HCT116 (cell line): ENCODE measurements at regions not wholly inside any gene's neighbourhood (a gene's known extent, or its start where the extent isn't known, plus 50 kb on each side); places are given as distances from the start of the nearest gene placed in this dataset.

Experiments used
- ATAC-seq: fragments of 200-7000 bp; cut with Tn5 transposase; 2 replicates; pipeline ENCODE4 v1.9.1; 2020; ENCODE audit warnings: mild to moderate bottlenecking, moderate library complexity
- BruUV-seq: library from RNA; stranded (reverse); fragments of 400-500 nt; replicated peaks from 2 replicates; lab custom pipeline; 2021; lab: Mats Ljungman, UMichigan
- CTCF ChIA-PET: fragments of 300-600 bp; sonication (Branson Sonifier 250); formaldehyde crosslinking; loops from one replicate; lab custom pipeline; 2021; ENCODE audit warnings: antibody characterized with exemption; lab: Charles Lee
- POLR2A ChIA-PET: fragments of 300-600, 350-600 bp; sonication (Branson Sonifier 250); formaldehyde crosslinking; loops from one replicate; lab custom pipeline; 2021; ENCODE audit warnings: antibody characterized with exemption; lab: Charles Lee
- RAD21 ChIA-PET, 2 experiments: fragments of 300-600 bp; sonication (Branson Sonifier 250); formaldehyde crosslinking; loops; one replicate each; lab custom pipeline; 2023; ENCODE audit warnings: low total read pairs in 2 of 2; ENCODE audit not compliant: uncharacterized antibody in 2 of 2, unreplicated experiment in 2 of 2, low non-redundant PET in 1 of 2; lab: Charles Lee
- DNase-seq: peaks from one replicate; pipeline ENCODE4 v3.0.0-alpha.2; 2010; ENCODE audit warnings: low read depth, low spot score
- H2AFZ ChIP-seq: fragments of 200-600 bp; shearing (Covaris generic), sonication (generic); 2 replicates; pipeline ENCODE4 v1.6.1; 2017; ENCODE audit warnings: low read depth, mixed run types, mixed read lengths, antibody characterized with exemption, low read length; ENCODE audit not compliant: poor library complexity, severe bottlenecking
- H3K27ac ChIP-seq: 2 replicates; pipeline ENCODE4 v1.5.1; 2012; ENCODE audit warnings: low read depth, low read length
- H3K27me3 ChIP-seq: fragments of 200-600 bp; sonication (generic); 2 replicates; pipeline ENCODE4 v1.6.1; 2016; ENCODE audit warnings: mixed run types, low read length, mixed read lengths; ENCODE audit not compliant: insufficient read depth
- H3K36me3 ChIP-seq, 2 experiments: fragments of 200-500 bp in 1 of 2; fragments of 200-600 bp in 1 of 2; sonication (Bioruptor generic) in 1 of 2; sonication (generic) in 1 of 2; 2 replicates each; pipeline versions ENCODE4 v1.5.1 to v1.6.1; 2014 to 2016; ENCODE audit warnings: low read length in 2 of 2, inconsistent platforms in 1 of 2, mixed read lengths in 1 of 2, mixed run types in 1 of 2; ENCODE audit not compliant: insufficient read depth in 2 of 2, control insufficient read depth in 1 of 2
- H3K4me1 ChIP-seq, 2 experiments: fragments of 200-600 bp in 1 of 2; sonication (generic) in 1 of 2; 2 replicates each; pipeline versions ENCODE4 v1.5.1 to v1.6.1; 2012 to 2017; ENCODE audit warnings: low read length in 2 of 2, inconsistent platforms in 1 of 2, mild to moderate bottlenecking in 1 of 2, mixed read lengths in 1 of 2, mixed run types in 1 of 2, moderate library complexity in 1 of 2; ENCODE audit not compliant: insufficient read depth in 2 of 2, control insufficient read depth in 1 of 2
- H3K4me2 ChIP-seq: fragments of 200-600 bp; sonication (generic); 2 replicates; pipeline ENCODE4 v1.6.1; 2017; ENCODE audit warnings: mixed run types, low read length, mixed read lengths
- H3K4me3 ChIP-seq, 2 experiments: fragments of 200-600 bp in 1 of 2; sonication (generic) in 1 of 2; replicated peaks in 1 of 2; 2 replicates each; pipeline ENCODE4 v1.5.1; 2011 to 2016; ENCODE audit warnings: low read length in 2 of 2, control low read depth in 1 of 2, low read depth in 1 of 2, mild to moderate bottlenecking in 1 of 2, mixed read lengths in 1 of 2, mixed run types in 1 of 2
- H3K79me2 ChIP-seq: fragments of 200-600 bp; sonication (generic); 2 replicates; pipeline ENCODE4 v1.6.1; 2017; ENCODE audit warnings: mild to moderate bottlenecking, mixed run types, low read length, moderate library complexity, mixed read lengths; ENCODE audit not compliant: insufficient read depth
- H3K9ac ChIP-seq: fragments of 200-600 bp; sonication (generic); 2 replicates; pipeline ENCODE4 v1.6.1; 2016; ENCODE audit warnings: low read length, mixed read lengths
- H3K9me2 ChIP-seq: fragments of 200-600 bp; sonication (generic), shearing (Covaris generic); 2 replicates; pipeline ENCODE4 v1.6.1; 2017; ENCODE audit warnings: mixed run types, mild to moderate bottlenecking, moderate library complexity; ENCODE audit not compliant: insufficient read depth
- H3K9me3 ChIP-seq, 2 experiments: fragments of 200-500 bp in 1 of 2; fragments of 200-600 bp in 1 of 2; sonication (Bioruptor generic) in 1 of 2; sonication (generic) in 1 of 2; 2 replicates each; pipeline ENCODE4 v1.6.1; 2014 to 2017; ENCODE audit warnings: low read length in 2 of 2, mixed read lengths in 2 of 2, inconsistent platforms in 1 of 2, low read depth in 1 of 2, mild to moderate bottlenecking in 1 of 2, mixed run types in 1 of 2, moderate library complexity in 1 of 2; ENCODE audit not compliant: control insufficient read depth in 1 of 2, insufficient read depth in 1 of 2
- H4K20me1 ChIP-seq: fragments of 200-600 bp; sonication (generic), shearing (Covaris generic); 2 replicates; pipeline ENCODE4 v1.6.1; 2017; ENCODE audit warnings: mixed run types, mild to moderate bottlenecking, moderate library complexity; ENCODE audit not compliant: insufficient read depth
- CEBPB ChIP-seq: IDR thresholded peaks from 2 replicates; pipeline ENCODE4 v1.6.1; 2012; ENCODE audit warnings: low read depth
- EZH2 ChIP-seq: fragments of 200-600 bp; sonication (generic); IDR thresholded peaks from 2 replicates; pipeline ENCODE4 v1.6.1; 2017; ENCODE audit warnings: antibody characterized with exemption, mixed run types
- POLR2A ChIP-seq: IDR thresholded peaks from 2 replicates; pipeline ENCODE4 v1.7.0; 2011; ENCODE audit warnings: borderline replicate concordance; ENCODE audit not compliant: insufficient read depth, insufficient read length; ENCODE audit errors: extremely low read depth
- POLR2AphosphoS5 ChIP-seq: IDR thresholded peaks from 2 replicates; pipeline ENCODE4 v1.6.1; 2011; ENCODE audit warnings: mild to moderate bottlenecking, low read depth, low read length, moderate library complexity
- RAD21 ChIP-seq: IDR thresholded peaks from 2 replicates; pipeline ENCODE4 v1.6.1; 2012; ENCODE audit warnings: low read depth, mild to moderate bottlenecking
- SP1 ChIP-seq: IDR thresholded peaks from 2 replicates; pipeline ENCODE4 v1.6.1; 2012; ENCODE audit warnings: low read depth
- intact Hi-C: fragments of 100-400 bp; cut with micrococcal nuclease; formaldehyde crosslinking; loops from 2 replicates; pipeline ENCODE4 v1.10.0; 2022

GRCh38 chr11:92130421-92130831 is 94.2 kb upstream of the FAT3 start:
- H2AFZ ChIP-seq: no peak overlapping the region
- no peak for ATAC-seq
- no peak overlapping the region for H3K4me2 ChIP-seq
- intact Hi-C loops: no loop called here
- BruUV-seq: no TSS peak
- RAD21 ChIA-PET: no interaction called here
- H3K4me1 ChIP-seq: no peaks in the 10 kb centered on the region
- no peak overlapping the region for H3K4me3 ChIP-seq
- H3K27ac ChIP-seq: no peak overlapping the region
- POLR2A ChIA-PET: no interaction called here
- DNase-seq: no peak
- no peak for TF ChIP-seq RAD21
- TF ChIP-seq, all 23 proteins: peak for 0
- H3K27me3 ChIP-seq: no peaks in the 10 kb centered on the region
- no peaks in the 10 kb centered on the region for H3K79me2 ChIP-seq
- H3K9me3 ChIP-seq: peaks cover 14 to 46% of the 10 kb centered on the region in 2 experiments; a peak in 2 of 4 replicates
- H3K9me2 ChIP-seq: no peaks in the 10 kb centered on the region
- H3K36me3 ChIP-seq: no peaks in the 10 kb centered on the region
- H3K9ac ChIP-seq: no peak overlapping the region
- H4K20me1 ChIP-seq: no peaks in the 10 kb centered on the region
- CTCF ChIA-PET: no interaction called here

DNA sequence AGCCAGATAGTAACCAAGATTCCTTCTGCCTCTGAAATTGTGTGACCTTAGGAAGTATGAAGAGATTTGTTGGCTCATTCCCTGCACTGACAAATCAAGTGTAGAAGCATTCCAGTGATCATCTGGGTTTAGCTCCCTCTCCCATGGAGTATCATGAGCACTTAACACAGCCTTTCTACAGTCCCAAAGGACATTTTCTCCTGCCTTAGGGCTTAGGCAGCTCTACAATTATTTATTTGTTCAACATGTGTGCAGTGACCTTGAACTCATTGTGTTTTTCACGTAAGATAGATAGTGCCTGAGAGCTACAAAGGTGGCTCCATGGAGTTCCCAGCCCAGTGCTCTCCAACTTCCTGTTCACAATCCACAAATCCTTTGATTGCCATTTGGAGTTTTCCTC is 94.8 kb upstream of the FAT3 start:
- Histone ChIP-seq H3K9me3 (peaks cover 14 to 51% of the 10 kb centered on the region in 2 experiments; a peak in 2 of 4 replicates), H3K27me3 (no peaks in the 10 kb centered on the region), H3K4me2 (no peak overlapping the region), H3K9ac (no peak overlapping the region), H3K4me3 (no peak overlapping the region), H3K36me3 (no peaks in the 10 kb centered on the region), H4K20me1 (no peaks in the 10 kb centered on the region), H3K4me1 (no peaks in the 10 kb centered on the region), H3K79me2 (no peaks in the 10 kb centered on the region), H3K9me2 (no peaks in the 10 kb centered on the region), H2AFZ (no peak overlapping the region), H3K27ac (no peak overlapping the region)
- DNase-seq (no peak), ATAC-seq (no peak)
- RAD21 ChIA-PET: no interaction called here
- TF ChIP-seq SP1 (no peak), POLR2A (no peak)
- BruUV-seq: no TSS peak
- intact Hi-C loops: no loop called here
- POLR2A ChIA-PET: no interaction called here
- CTCF ChIA-PET: no interaction called here

DNA sequence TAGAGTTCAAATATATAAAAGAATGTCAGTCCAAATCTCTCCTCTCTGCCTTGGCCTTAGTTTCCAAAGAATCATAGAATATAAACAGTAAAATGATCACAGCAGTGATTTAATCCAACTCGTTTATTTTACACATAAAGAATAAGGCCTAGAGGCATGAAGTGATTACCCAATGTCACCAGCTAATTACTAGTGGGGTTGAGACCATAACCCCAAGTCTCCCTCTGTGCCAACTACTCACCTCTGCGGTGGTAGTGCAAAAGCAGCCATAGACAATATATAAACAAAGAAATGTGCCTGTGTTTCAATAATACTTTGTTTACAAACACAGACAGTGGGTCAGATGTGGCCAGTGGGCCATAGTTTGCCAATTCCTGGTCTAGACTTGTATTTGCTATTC is 96.6 kb upstream of the FAT3 start:
- RAD21 ChIA-PET: no interaction called here

More for the DNA sequence above, 96.6 kb upstream of the FAT3 start:
- BruUV-seq: no TSS peak
- H3K9ac ChIP-seq: no peak overlapping the region
- H3K4me1 ChIP-seq: no peaks in the 10 kb centered on the region
- DNase-seq (no peak), ATAC-seq (no peak)
- no peaks in the 10 kb centered on the region for H4K20me1 ChIP-seq
- TF ChIP-seq POLR2AphosphoS5 (no peak), CEBPB (no peak), POLR2A (no peak), EZH2 (no peak), SP1 (no peak)
- peaks cover 14 to 41% of the 10 kb centered on the region in 2 experiments; a peak in 2 of 4 replicates for H3K9me3 ChIP-seq
- intact Hi-C loops: no loop called here
- H3K4me3 ChIP-seq: no peak overlapping the region
- H3K27ac ChIP-seq: no peak overlapping the region
- ChIA-PET POLR2A (no interaction called here), CTCF (no interaction called here)
- no peaks in the 10 kb centered on the region for H3K36me3 ChIP-seq
- H3K79me2 ChIP-seq: no peaks in the 10 kb centered on the region
- no peaks in the 10 kb centered on the region for H3K9me2 ChIP-seq
- no peak overlapping the region for H2AFZ ChIP-seq
- no peaks in the 10 kb centered on the region for H3K27me3 ChIP-seq
- no peak overlapping the region for H3K4me2 ChIP-seq
